Esophagus squamous epithelium (tissue), 5 donors: ENCODE measurements at regions not wholly inside any gene's neighbourhood (a gene's known extent, or its start where the extent isn't known, plus 50 kb on each side); places are given as distances from the start of the nearest gene placed in this dataset.

Source experiments
- DNase-seq: peaks from one replicate; lab custom pipeline; 2025; lab: John Stamatoyannopoulos, UW
- H3K27ac ChIP-seq, 4 donors: fragments of 200-600 bp; sonication (generic); one replicate each; pipeline ENCODE4 v1.5.1; 2016 to 2019; ENCODE audit warnings: mild to moderate bottlenecking in 1 of 4
- H3K27me3 ChIP-seq, 4 donors: fragments of 200-600 bp; sonication (generic); 1 replicate in 3 of 4; 2 replicates in 1 of 4; pipeline versions ENCODE4 v1.5.1 to v1.6.0; 2017 to 2021; ENCODE audit warnings: antibody characterized with exemption in 1 of 4
- H3K36me3 ChIP-seq, 3 donors: fragments of 200-600 bp; sonication (generic); one replicate each; pipeline ENCODE4 v1.5.1; 2016 to 2019
- H3K4me1 ChIP-seq, 3 donors: fragments of 200-600 bp; sonication (generic); one replicate each; pipeline ENCODE4 v1.5.1; 2017 to 2019
- H3K4me3 ChIP-seq, 4 donors: fragments of 200-600 bp; sonication (generic); 1 replicate in 3 of 4; 2 replicates in 1 of 4; pipeline ENCODE4 v1.5.1; 2016 to 2019; ENCODE audit warnings: mild to moderate bottlenecking in 2 of 4, moderate library complexity in 1 of 4
- H3K9me3 ChIP-seq, 3 donors: fragments of 200-600 bp; sonication (generic); one replicate each; pipeline ENCODE4 v1.5.1; 2016 to 2019
- CTCF ChIP-seq, 6 experiments: fragments of 450-650 bp in 4 of 6; fragments of 200-600 bp in 2 of 6; sonication (generic) in 2 of 6; IDR thresholded peaks; one replicate each; pipeline ENCODE4 v1.5.1; 2016 to 2019; ENCODE audit warnings: antibody characterized with exemption in 6 of 6, mild to moderate bottlenecking in 4 of 6, moderate library complexity in 4 of 6
- POLR2A ChIP-seq, 4 donors: fragments of 450-650 bp; IDR thresholded peaks; one replicate each; pipeline ENCODE4 v1.6.1; 2017; ENCODE audit warnings: antibody characterized with exemption in 4 of 4, mild to moderate bottlenecking in 4 of 4, moderate library complexity in 3 of 4
- WGBS, 2 donors: methylation state at CpG; one replicate each; pipeline ENCODE4 v1.1.5; 2018; 5-methylcytosine and 5-hydroxymethylcytosine counted together
- intact Hi-C: fragments of 100-400 bp; cut with DNase I; formaldehyde crosslinking; loops from one replicate; pipeline ENCODE4 v1.15.0; 2022
- donor health status: DM: yes; HTN: yes; CAD: no.

GRCh38 chr14:82388488-82388887 is 854.8 kb upstream of the SEL1L start:
- H3K4me3 ChIP-seq: no peak overlapping the region
- H3K4me1 ChIP-seq: no peaks in the 10 kb centered on the region
- no peak for TF ChIP-seq POLR2A (IDR thresholded peaks at IDR 0.05)
- TF ChIP-seq CTCF (IDR thresholded peaks at IDR 0.05): no peak
- 72 to 87% methylated on average over 4 of the region's 4 CpGs for WGBS, 2 donors
- H3K36me3 ChIP-seq: no peaks in the 10 kb centered on the region
- no peak for DNase-seq
- peak overlapping the region; percentile 27 to 53 (median 42) for H3K27ac ChIP-seq
- no peaks in the 10 kb centered on the region for H3K9me3 ChIP-seq
- H3K27me3 ChIP-seq: no peaks in the 10 kb centered on the region
- intact Hi-C loops: no loop called here

- TF ChIP-seq POLR2A (IDR thresholded peaks at IDR 0.05): no peak
- no peak for TF ChIP-seq CTCF (IDR thresholded peaks at IDR 0.05)
- H3K4me3 ChIP-seq: no peak overlapping the region
- H3K27ac ChIP-seq: no peak overlapping the region
- intact Hi-C loops: no loop called here
- no peak for DNase-seq
- H3K36me3 ChIP-seq: no peaks in the 10 kb centered on the region
- no peaks in the 10 kb centered on the region for H3K27me3 ChIP-seq
- H3K4me1 ChIP-seq: no peaks in the 10 kb centered on the region
- WGBS, 2 donors: 69 to 78% methylated on average over 1 of the region's 1 CpG
- no peaks in the 10 kb centered on the region for H3K9me3 ChIP-seq
Measured at GRCh38 chr14:82390586-82390985, 856.9 kb upstream of the SEL1L start.

GRCh38 chr14:82394916-82395315 is 861.3 kb upstream of the SEL1L start:
- 40 to 49% methylated on average over 2 of the region's 2 CpGs for WGBS, 2 donors
- no peaks in the 10 kb centered on the region for H3K9me3 ChIP-seq
- H3K4me3 ChIP-seq: no peak overlapping the region
- no peaks in the 10 kb centered on the region for H3K27me3 ChIP-seq
- TF ChIP-seq POLR2A (IDR thresholded peaks at IDR 0.05): no peak
- TF ChIP-seq CTCF (IDR thresholded peaks at IDR 0.05): no peak
- no peak overlapping the region for H3K27ac ChIP-seq
- intact Hi-C loops: no loop called here
- no peaks in the 10 kb centered on the region for H3K36me3 ChIP-seq
- DNase-seq: no peak
- H3K4me1 ChIP-seq: no peaks in the 10 kb centered on the region

- no peak for DNase-seq
- Histone ChIP-seq H3K9me3 (no peaks in the 10 kb centered on the region), H3K27me3 (no peaks in the 10 kb centered on the region), H3K4me1 (no peaks in the 10 kb centered on the region), H3K27ac (no peak overlapping the region), H3K36me3 (no peaks in the 10 kb centered on the region), H3K4me3 (no peak overlapping the region)
- no peak for TF ChIP-seq POLR2A (IDR thresholded peaks at IDR 0.05)
- TF ChIP-seq CTCF (IDR thresholded peaks at IDR 0.05): no peak
- 15 to 17% methylated on average over 4 of the region's 4 CpGs for WGBS, 2 donors
- intact Hi-C loops: no loop called here
Measured at GRCh38 chr14:82398256-82398655, 864.6 kb upstream of the SEL1L start.

GRCh38 chr14:82403987-82404386 is 870.3 kb upstream of the SEL1L start:
- intact Hi-C loops: no loop called here
- no peak for DNase-seq
- no peak for TF ChIP-seq CTCF (IDR thresholded peaks at IDR 0.05)
- TF ChIP-seq POLR2A (IDR thresholded peaks at IDR 0.05): no peak
- H3K36me3 ChIP-seq: no peaks in the 10 kb centered on the region
- H3K9me3 ChIP-seq: no peaks in the 10 kb centered on the region
- no peak overlapping the region for H3K27ac ChIP-seq
- no peaks in the 10 kb centered on the region for H3K27me3 ChIP-seq
- H3K4me3 ChIP-seq: no peak overlapping the region
- no peaks in the 10 kb centered on the region for H3K4me1 ChIP-seq
